ENCODE measurements at regions not wholly inside any gene's neighbourhood (a gene's known extent, or its start where the extent isn't known, plus 50 kb on each side); places are given as distances from the start of the nearest gene placed in this dataset.
"Not testable (repeated sequence)": the region's sequence is repeated elsewhere in the genome, so short reads cannot be mapped to it uniquely, and the experiment has no call there.

- Histone ChIP-seq H4K20me1 (no peaks in the 10 kb centered on the region), H3K27me3 (no peaks in the 10 kb centered on the region)
- TF ChIP-seq Cebpa-rat (IDR thresholded peaks at IDR 0.05), result no peak
Measured at GRCh38 chr7:68858497-68858896, 739.8 kb upstream of the AUTS2 start.

GRCh38 chr7:68861171-68861570, 737.1 kb upstream of the AUTS2 start:
- H3K4me1 ChIP-seq, result no peaks in the 10 kb centered on the region
- no peak overlapping the region for H3K27ac ChIP-seq
- H3K9ac ChIP-seq, result no peak overlapping the region
- H3K36me3 ChIP-seq, result no peaks in the 10 kb centered on the region
- H3K9me3 ChIP-seq (replicated peaks in 1 of 11), result peaks cover 0 to 10% (median 3%) of the 10 kb centered on the region in 11 experiments; a peak in 5 of 22 replicates
- no peak for TF ChIP-seq Cebpa-rat (IDR thresholded peaks at IDR 0.05)
- H4K20me1 ChIP-seq, result no peaks in the 10 kb centered on the region
- H3K4me2 ChIP-seq, result no peak overlapping the region
- H3K27me3 ChIP-seq, result no peaks in the 10 kb centered on the region
- H3K4me3 ChIP-seq, result no peak overlapping the region

More at GRCh38 chr7:68858497-68858896, 739.8 kb upstream of the AUTS2 start:
- no peak overlapping the region for H3K4me3 ChIP-seq
- no peaks in the 10 kb centered on the region for H3K36me3 ChIP-seq
- peaks cover 0 to 10% (median 0%) of the 10 kb centered on the region in 11 experiments; a peak in 4 of 22 replicates for H3K9me3 ChIP-seq (replicated peaks in 1 of 11)
- no peak overlapping the region for H3K4me2 ChIP-seq
- no peak overlapping the region for H3K27ac ChIP-seq
- H3K9ac ChIP-seq, result no peak overlapping the region
- 0 out of 20 replicates have a peak, but pooled peaks cover 0 to 3% (median 0%) of the 10 kb centered on the region in 10 experiments for H3K4me1 ChIP-seq

GRCh38 chr7:68862261-68862660, 736.0 kb upstream of the AUTS2 start:
- no peaks in the 10 kb centered on the region for H3K36me3 ChIP-seq
- no peak for TF ChIP-seq Cebpa-rat (IDR thresholded peaks at IDR 0.05)
- no peak overlapping the region for H3K27ac ChIP-seq

GRCh38 chr7:68862736-68863135, 735.5 kb upstream of the AUTS2 start:
- Histone ChIP-seq H3K27me3 (no peaks in the 10 kb centered on the region), H3K9me3 (replicated peaks in 1 of 11) (peaks cover 0 to 6% (median 3%) of the 10 kb centered on the region in 11 experiments; a peak in 4 of 22 replicates), H3K9ac (no peak overlapping the region), H3K4me1 (no peaks in the 10 kb centered on the region), H3K27ac (no peak overlapping the region), H3K36me3 (no peaks in the 10 kb centered on the region), H4K20me1 (no peaks in the 10 kb centered on the region), H3K4me2 (no peak overlapping the region), H3K4me3 (no peak overlapping the region)
- TF ChIP-seq Cebpa-rat (IDR thresholded peaks at IDR 0.05), result no peak

More at GRCh38 chr7:68862261-68862660, 736.0 kb upstream of the AUTS2 start:
- Histone ChIP-seq H4K20me1 (no peaks in the 10 kb centered on the region), H3K4me1 (no peaks in the 10 kb centered on the region), H3K9me3 (replicated peaks in 1 of 11) (peaks cover 0 to 9% (median 3%) of the 10 kb centered on the region in 11 experiments; a peak in 5 of 22 replicates), H3K9ac (no peak overlapping the region), H3K27me3 (no peaks in the 10 kb centered on the region), H3K4me3 (no peak overlapping the region), H3K4me2 (no peak overlapping the region)

GRCh38 chr7:68865351-68866199, 732.7 kb upstream of the AUTS2 start:
- H3K27me3 ChIP-seq, result no peaks in the 10 kb centered on the region
- no peaks in the 10 kb centered on the region for H3K36me3 ChIP-seq
- no peak for TF ChIP-seq Cebpa-rat (IDR thresholded peaks at IDR 0.05)
- no peak overlapping the region for H3K27ac ChIP-seq
- no peak overlapping the region for H3K9ac ChIP-seq
- no peaks in the 10 kb centered on the region for H3K4me1 ChIP-seq
- H4K20me1 ChIP-seq, result no peaks in the 10 kb centered on the region
- no peak overlapping the region for H3K4me2 ChIP-seq
- peaks cover 0 to 12% (median 3%) of the 10 kb centered on the region in 11 experiments; a peak in 4 of 22 replicates for H3K9me3 ChIP-seq (replicated peaks in 1 of 11)
- H3K4me3 ChIP-seq, result no peak overlapping the region

GRCh38 chr7:68866200-68866570, 732.1 kb upstream of the AUTS2 start:
- Histone ChIP-seq H3K4me2 (no peak overlapping the region), H3K36me3 (no peaks in the 10 kb centered on the region), H3K4me1 (no peaks in the 10 kb centered on the region), H3K9me3 (replicated peaks in 1 of 11) (peaks cover 0 to 12% (median 3%) of the 10 kb centered on the region in 11 experiments; a peak in 4 of 22 replicates), H4K20me1 (no peaks in the 10 kb centered on the region), H3K27me3 (no peaks in the 10 kb centered on the region), H3K9ac (no peak overlapping the region), H3K4me3 (no peak overlapping the region), H3K27ac (no peak overlapping the region)
- TF ChIP-seq Cebpa-rat (IDR thresholded peaks at IDR 0.05), result no peak

GRCh38 chr7:68866721-68867120, 731.6 kb upstream of the AUTS2 start:
- H4K20me1 ChIP-seq, H3K4me2 ChIP-seq, H3K27ac ChIP-seq, H3K27me3 ChIP-seq, H3K4me3 ChIP-seq, H3K9ac ChIP-seq, H3K4me1 ChIP-seq, H3K36me3 ChIP-seq: not testable (repeated sequence)
- peaks cover 0 to 12% (median 3%) of the 10 kb centered on the region in 11 experiments; a peak in 4 of 22 replicates for H3K9me3 ChIP-seq (replicated peaks in 1 of 11)

- no peak for TF ChIP-seq Cebpa-rat (IDR thresholded peaks at IDR 0.05)
- Histone ChIP-seq H3K4me2 (no peak overlapping the region), H4K20me1 (no peaks in the 10 kb centered on the region), H3K27ac (no peak overlapping the region), H3K9ac (no peak overlapping the region), H3K4me1 (no peaks in the 10 kb centered on the region), H3K36me3 (no peaks in the 10 kb centered on the region), H3K4me3 (no peak overlapping the region), H3K27me3 (no peaks in the 10 kb centered on the region), H3K9me3 (replicated peaks in 1 of 11) (peaks cover 0 to 12% (median 3%) of the 10 kb centered on the region in 11 experiments; a peak in 2 of 22 replicates)
Measured at GRCh38 chr7:68868978-68869377, 729.3 kb upstream of the AUTS2 start.

GRCh38 chr7:68873616-68874015, 724.7 kb upstream of the AUTS2 start:
- H3K4me2 ChIP-seq, result no peak overlapping the region
- H3K27ac ChIP-seq, result no peak overlapping the region
- H4K20me1 ChIP-seq, result no peaks in the 10 kb centered on the region
- H3K27me3 ChIP-seq, result no peaks in the 10 kb centered on the region
- H3K4me3 ChIP-seq, result no peak overlapping the region
- H3K4me1 ChIP-seq, result no peaks in the 10 kb centered on the region
- H3K36me3 ChIP-seq, result no peaks in the 10 kb centered on the region
- TF ChIP-seq Cebpa-rat (IDR thresholded peaks at IDR 0.05), result no peak
- no peak overlapping the region for H3K9ac ChIP-seq
- 0 out of 22 replicates have a peak, but pooled peaks cover 0 to 2% (median 0%) of the 10 kb centered on the region in 11 experiments for H3K9me3 ChIP-seq (replicated peaks in 1 of 11)

- no peak for TF ChIP-seq Cebpa-rat (IDR thresholded peaks at IDR 0.05)
- Histone ChIP-seq H3K36me3 (no peaks in the 10 kb centered on the region), H3K27me3 (no peaks in the 10 kb centered on the region), H3K27ac (no peak overlapping the region), H3K9me3 (replicated peaks in 1 of 11) (0 out of 22 replicates have a peak, but pooled peaks cover 0 to 2% (median 0%) of the 10 kb centered on the region in 11 experiments), H3K4me1 (no peaks in the 10 kb centered on the region), H4K20me1 (no peaks in the 10 kb centered on the region), H3K9ac (no peak overlapping the region), H3K4me3 (no peak overlapping the region), H3K4me2 (no peak overlapping the region)
Measured at GRCh38 chr7:68875857-68876256, 722.4 kb upstream of the AUTS2 start.

- H4K20me1 ChIP-seq, H3K9ac ChIP-seq, H3K4me3 ChIP-seq, H3K4me2 ChIP-seq, H3K36me3 ChIP-seq, H3K4me1 ChIP-seq, H3K27me3 ChIP-seq, H3K27ac ChIP-seq: not testable (repeated sequence)
- H3K9me3 ChIP-seq (replicated peaks in 1 of 11), result peaks cover 0 to 10% (median 0%) of the 10 kb centered on the region in 11 experiments; a peak in 2 of 22 replicates
Measured at GRCh38 chr7:68887116-68887515, 711.2 kb upstream of the AUTS2 start.

All from BLaER1 treated with 17β-estradiol and CSF1 and Interleukin-3, amounts not matched to agents 10 nM and 100 nM (cell line).